ENCODE measurements at regions not wholly inside any gene's neighbourhood (a gene's known extent, or its start where the extent isn't known, plus 50 kb on each side); places are given as distances from the start of the nearest gene placed in this dataset.

GRCh38 chr3:81931265-81932251 lies 170.1 kb upstream of the GBE1 start:
- no peak for DNase-seq (ENCODE audit: low read depth)
- no peak overlapping the region for H3K4me3 ChIP-seq (ENCODE audit: low read length)
- TF ChIP-seq CTCF (IDR thresholded peaks at IDR 0.05; ENCODE audit: insufficient read depth, low read depth, low read length, missing control alignments), result no peak

GRCh38 chr3:81929697-81930096 lies 168.3 kb upstream of the GBE1 start:
- no peak for TF ChIP-seq CTCF (IDR thresholded peaks at IDR 0.05; ENCODE audit: insufficient read depth, low read depth, low read length, missing control alignments)
- no peak for DNase-seq (ENCODE audit: low read depth)
- H3K4me3 ChIP-seq (ENCODE audit: low read length), result no peak overlapping the region

GRCh38 chr3:81927811-81928210 lies 166.4 kb upstream of the GBE1 start:
- DNase-seq (ENCODE audit: low read depth), result no peak
- TF ChIP-seq CTCF (IDR thresholded peaks at IDR 0.05; ENCODE audit: insufficient read depth, low read depth, low read length, missing control alignments), result no peak
- no peak overlapping the region for H3K4me3 ChIP-seq (ENCODE audit: low read length)

GRCh38 chr3:81925385-81925784 lies 163.9 kb upstream of the GBE1 start:
- H3K4me3 ChIP-seq (ENCODE audit: low read length), result no peak overlapping the region
- no peak for DNase-seq (ENCODE audit: low read depth)
- TF ChIP-seq CTCF (IDR thresholded peaks at IDR 0.05; ENCODE audit: insufficient read depth, low read depth, low read length, missing control alignments), result no peak

- no peak overlapping the region for H3K4me3 ChIP-seq (ENCODE audit: low read length)
- TF ChIP-seq CTCF (IDR thresholded peaks at IDR 0.05; ENCODE audit: insufficient read depth, low read depth, low read length, missing control alignments), result no peak
- DNase-seq (ENCODE audit: low read depth), result no peak
These were observed 161.6 kb upstream of the GBE1 start for GRCh38 chr3:81923038-81923437.

- TF ChIP-seq CTCF (IDR thresholded peaks at IDR 0.05; ENCODE audit: insufficient read depth, low read depth, low read length, missing control alignments), result no peak
These were observed 161.0 kb upstream of the GBE1 start for GRCh38 chr3:81922404-81922803.

GRCh38 chr3:81920816-81921215 lies 159.4 kb upstream of the GBE1 start:
- H3K4me3 ChIP-seq (ENCODE audit: low read length), result no peak overlapping the region
- DNase-seq (ENCODE audit: low read depth), result no peak
- TF ChIP-seq CTCF (IDR thresholded peaks at IDR 0.05; ENCODE audit: insufficient read depth, low read depth, low read length, missing control alignments), result no peak

More at GRCh38 chr3:81922404-81922803, 161.0 kb upstream of the GBE1 start:
- no peak overlapping the region for H3K4me3 ChIP-seq (ENCODE audit: low read length)
- no peak for DNase-seq (ENCODE audit: low read depth)

All from epithelial cell of esophagus (primary cell).